NCI-H2196 treated with DMSO at 0.1 percent for 48 hours (cell line): ENCODE measurements at regions not wholly inside any gene's neighbourhood (a gene's known extent, or its start where the extent isn't known, plus 50 kb on each side); places are given as distances from the start of the nearest gene placed in this dataset.
"Not testable (repeated sequence)": the region's sequence is repeated elsewhere in the genome, so short reads cannot be mapped to it uniquely, and the experiment has no call there.

Source experiments
- DNase-seq: peaks from one replicate; lab custom pipeline; 2025; ENCODE audit not compliant: unreplicated experiment; lab: John Stamatoyannopoulos, UW

- no peak for DNase-seq
Measured at GRCh38 chr7:91564541-91564940, 300.3 kb downstream of the FZD1 start.

DNA sequence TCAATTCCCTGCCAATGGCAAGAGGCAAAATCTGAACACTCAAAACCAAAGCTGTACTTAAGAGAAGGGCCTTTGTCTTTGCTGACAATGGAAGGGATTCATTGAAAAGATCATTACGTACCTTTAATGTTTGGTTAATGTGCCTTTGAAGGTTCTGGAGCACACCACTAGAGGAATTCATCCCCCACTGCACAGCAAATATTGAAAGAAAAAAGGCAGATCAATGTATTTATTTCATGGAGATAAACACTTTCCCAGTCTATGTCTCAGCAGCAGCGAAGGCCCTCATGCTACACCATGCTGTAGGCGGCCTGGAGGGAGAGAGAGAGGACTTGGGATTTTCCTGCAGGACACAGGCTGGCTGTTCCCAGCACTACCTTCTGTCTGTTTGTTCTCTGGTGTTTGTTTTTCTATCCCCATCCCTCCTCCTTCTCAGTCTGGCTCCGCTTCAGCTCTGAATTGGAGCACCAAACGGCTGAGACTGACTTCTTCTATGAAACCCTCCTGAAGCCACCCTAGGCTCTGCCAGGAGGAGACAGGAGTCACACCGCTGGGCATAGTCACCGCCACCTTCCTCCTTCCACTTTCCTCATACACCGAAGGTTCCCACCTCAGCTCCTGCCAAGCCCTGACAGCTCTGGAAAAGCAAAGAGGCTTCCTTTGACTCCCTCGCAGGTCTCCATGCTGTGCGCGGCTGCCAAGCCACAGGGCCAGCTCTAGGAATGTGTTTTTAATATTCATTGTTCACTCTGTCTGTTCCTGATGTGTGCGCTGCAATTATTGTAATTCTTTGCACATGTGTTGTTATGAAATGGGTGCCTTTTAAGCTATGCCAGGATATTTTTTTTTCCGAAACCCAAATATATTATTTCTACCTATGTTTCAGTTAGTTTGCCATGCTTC lies 301.5 kb downstream of the FZD1 start:
- DNase-seq: peak; percentile 54

DNA sequence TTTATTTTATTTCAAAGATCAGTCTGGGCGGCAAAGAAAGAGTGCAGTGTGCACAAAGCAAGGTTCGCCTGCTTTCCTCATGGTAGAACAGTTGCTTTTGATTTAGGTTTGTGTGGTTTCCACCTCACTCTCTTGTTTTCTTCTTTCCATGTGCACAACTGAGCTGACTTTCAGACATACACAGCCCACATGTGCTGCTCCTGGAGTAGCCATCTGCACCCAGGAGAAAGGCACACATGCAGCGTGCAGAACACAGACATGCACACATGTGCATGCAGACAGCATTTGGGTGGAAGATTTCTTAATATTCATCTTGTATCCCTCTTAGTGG lies 302.1 kb downstream of the FZD1 start:
- DNase-seq: no peak

GRCh38 chr7:91567081-91568012 lies 303.1 kb downstream of the FZD1 start:
- no peak for DNase-seq

GRCh38 chr7:91568138-91568537 lies 303.9 kb downstream of the FZD1 start:
- no peak for DNase-seq

- no peak for DNase-seq
Measured at GRCh38 chr7:91569728-91570457, 305.7 kb downstream of the FZD1 start.

GRCh38 chr7:91570560-91570959 lies 306.3 kb downstream of the FZD1 start:
- no peak for DNase-seq

GRCh38 chr7:91571601-91572000 lies 307.4 kb downstream of the FZD1 start:
- no peak for DNase-seq

DNA sequence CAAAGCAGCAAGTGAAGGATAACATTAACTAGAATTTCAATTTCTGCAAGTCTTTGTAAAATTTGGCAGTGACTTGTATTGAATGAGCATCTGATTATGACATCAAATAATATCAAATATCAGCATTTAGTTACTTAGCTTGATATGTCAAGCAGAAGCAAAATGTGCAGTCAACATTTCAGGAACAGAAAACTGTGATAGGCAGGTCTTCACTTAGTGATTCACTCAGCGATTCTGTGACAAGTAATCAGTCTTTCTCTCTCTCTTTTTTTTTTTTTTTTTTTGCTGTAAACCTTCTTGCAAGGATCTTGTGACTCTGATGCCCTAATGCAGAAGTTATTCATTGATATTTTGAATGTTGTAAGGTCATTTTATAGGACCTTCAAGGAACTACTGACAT lies 307.1 kb downstream of the MTERF1 start:
- DNase-seq: no peak

GRCh38 chr7:91576459-91576858 lies 304.0 kb downstream of the MTERF1 start:
- not testable (repeated sequence) for DNase-seq

GRCh38 chr7:91579837-91580236 lies 300.7 kb downstream of the MTERF1 start:
- no peak for DNase-seq

- DNase-seq: no peak
Measured at GRCh38 chr7:91582799-91583477, 297.6 kb downstream of the MTERF1 start.

DNA sequence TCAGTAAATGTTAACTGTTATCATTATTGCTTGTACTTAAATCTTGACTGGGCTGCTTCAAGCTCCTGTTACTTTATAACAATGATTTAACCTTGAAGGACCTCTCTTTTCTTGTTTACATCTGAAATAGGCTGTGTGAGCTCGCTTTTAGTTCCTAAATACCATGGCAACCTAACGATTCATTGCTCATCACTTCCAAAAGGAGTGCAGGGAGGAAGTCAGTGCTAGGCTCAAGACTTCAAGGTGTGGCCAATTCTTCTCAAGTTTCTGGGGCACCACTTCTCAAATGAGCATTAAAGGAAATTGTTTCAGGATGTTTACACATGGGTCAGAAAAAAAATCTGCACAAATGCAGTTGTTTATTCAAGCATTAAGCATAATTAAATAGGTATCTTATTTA lies 284.2 kb downstream of the MTERF1 start:
- DNase-seq: no peak

GRCh38 chr7:91598791-91599190 lies 281.7 kb downstream of the MTERF1 start:
- DNase-seq: no peak

GRCh38 chr7:91600112-91600511 lies 280.4 kb downstream of the MTERF1 start:
- no peak for DNase-seq

- DNase-seq: no peak
Measured at GRCh38 chr7:91603707-91604106, 276.8 kb downstream of the MTERF1 start.

GRCh38 chr7:91608606-91609005 lies 271.9 kb downstream of the MTERF1 start:
- DNase-seq: no peak

GRCh38 chr7:91609525-91609924 lies 271.0 kb downstream of the MTERF1 start:
- no peak for DNase-seq

GRCh38 chr7:91614431-91614830 lies 266.1 kb downstream of the MTERF1 start:
- DNase-seq: no peak
